ENCODE measurements at regions not wholly inside any gene's neighbourhood (a gene's known extent, or its start where the extent isn't known, plus 50 kb on each side); places are given as distances from the start of the nearest gene placed in this dataset.

GRCh38 chr17:71985111-71986039, 135.4 kb upstream of the SOX9 start:
- Histone ChIP-seq H3K9me3 (ENCODE audit: low read depth) (no peaks in the 10 kb centered on the region), H3K4me1 (ENCODE audit: insufficient read depth) (no peaks in the 10 kb centered on the region), H3K27ac (no peak overlapping the region), H3K9me2 (replicated peaks; ENCODE audit: insufficient read depth) (no peaks in the 10 kb centered on the region), H3K79me2 (no peaks in the 10 kb centered on the region), H3K27me3 (no peaks in the 10 kb centered on the region), H3K4me3 (no peak overlapping the region), H3K4me2 (no peak overlapping the region), H2AFZ (no peak overlapping the region), H3K36me3 (replicated peaks; ENCODE audit: insufficient read depth, low read depth) (no peaks in the 10 kb centered on the region), H4K20me1 (ENCODE audit: insufficient read depth, poor library complexity, severe bottlenecking) (no peaks in the 10 kb centered on the region)
- TF ChIP-seq EZH2phosphoT487 (IDR thresholded peaks at IDR 0.05; ENCODE audit: low read depth, severe bottlenecking, unreplicated experiment), result no peak
- no peak for DNase-seq (ENCODE audit: low spot score)
- WGBS (ENCODE audit: low lambda C conversion rate, missing lambda C conversion rate), result 71% methylated on average over 3 of the region's 3 CpGs

- Histone ChIP-seq H3K79me2 (no peaks in the 10 kb centered on the region), H3K9me2 (replicated peaks; ENCODE audit: insufficient read depth) (no peaks in the 10 kb centered on the region), H3K27ac (no peak overlapping the region), H3K9me3 (ENCODE audit: low read depth) (no peaks in the 10 kb centered on the region), H3K4me1 (ENCODE audit: insufficient read depth) (no peaks in the 10 kb centered on the region), H3K36me3 (replicated peaks; ENCODE audit: insufficient read depth, low read depth) (no peaks in the 10 kb centered on the region), H3K4me2 (no peak overlapping the region), H4K20me1 (ENCODE audit: insufficient read depth, poor library complexity, severe bottlenecking) (no peaks in the 10 kb centered on the region), H2AFZ (no peak overlapping the region), H3K27me3 (no peaks in the 10 kb centered on the region), H3K4me3 (no peak overlapping the region)
- WGBS (ENCODE audit: low lambda C conversion rate, missing lambda C conversion rate), result 100% methylated on average over 1 of the region's 1 CpG
- DNase-seq (ENCODE audit: low spot score), result no peak
- no peak for TF ChIP-seq CTCF (IDR thresholded peaks at IDR 0.05; ENCODE audit: poor library complexity)
- no peak for TF ChIP-seq EZH2phosphoT487 (IDR thresholded peaks at IDR 0.05; ENCODE audit: low read depth, severe bottlenecking, unreplicated experiment)
- no peak for TF ChIP-seq EZH2 (IDR thresholded peaks at IDR 0.05; ENCODE audit: borderline replicate concordance)
Measured at GRCh38 chr17:71986886-71987285, 133.9 kb upstream of the SOX9 start.

GRCh38 chr17:71987634-71988033, 133.2 kb upstream of the SOX9 start:
- Histone ChIP-seq H3K27me3 (no peaks in the 10 kb centered on the region), H3K36me3 (replicated peaks; ENCODE audit: insufficient read depth, low read depth) (no peaks in the 10 kb centered on the region), H3K4me1 (ENCODE audit: insufficient read depth) (no peaks in the 10 kb centered on the region), H3K4me2 (no peak overlapping the region), H3K9me2 (replicated peaks; ENCODE audit: insufficient read depth) (no peaks in the 10 kb centered on the region), H3K9me3 (ENCODE audit: low read depth) (no peaks in the 10 kb centered on the region), H3K4me3 (no peak overlapping the region), H3K79me2 (no peaks in the 10 kb centered on the region), H3K27ac (no peak overlapping the region), H2AFZ (no peak overlapping the region), H4K20me1 (ENCODE audit: insufficient read depth, poor library complexity, severe bottlenecking) (no peaks in the 10 kb centered on the region)
- TF ChIP-seq EZH2 (IDR thresholded peaks at IDR 0.05; ENCODE audit: borderline replicate concordance), result no peak
- no peak for TF ChIP-seq CTCF (IDR thresholded peaks at IDR 0.05; ENCODE audit: poor library complexity)
- no peak for TF ChIP-seq EZH2phosphoT487 (IDR thresholded peaks at IDR 0.05; ENCODE audit: low read depth, severe bottlenecking, unreplicated experiment)
- DNase-seq (ENCODE audit: low spot score), result no peak
- WGBS (ENCODE audit: low lambda C conversion rate, missing lambda C conversion rate), result 67% methylated on average over 3 of the region's 3 CpGs

- Histone ChIP-seq H3K79me2 (no peaks in the 10 kb centered on the region), H3K9me3 (ENCODE audit: low read depth) (no peaks in the 10 kb centered on the region), H3K4me1 (ENCODE audit: insufficient read depth) (no peaks in the 10 kb centered on the region), H3K27me3 (no peaks in the 10 kb centered on the region), H3K27ac (no peak overlapping the region), H3K9me2 (replicated peaks; ENCODE audit: insufficient read depth) (no peaks in the 10 kb centered on the region), H3K4me2 (no peak overlapping the region), H2AFZ (no peak overlapping the region), H3K36me3 (replicated peaks; ENCODE audit: insufficient read depth, low read depth) (no peaks in the 10 kb centered on the region), H4K20me1 (ENCODE audit: insufficient read depth, poor library complexity, severe bottlenecking) (no peaks in the 10 kb centered on the region), H3K4me3 (no peak overlapping the region)
- WGBS (ENCODE audit: low lambda C conversion rate, missing lambda C conversion rate), result 74% methylated on average over 2 of the region's 2 CpGs
- TF ChIP-seq EZH2phosphoT487 (IDR thresholded peaks at IDR 0.05; ENCODE audit: low read depth, severe bottlenecking, unreplicated experiment), result no peak
- no peak for TF ChIP-seq CTCF (IDR thresholded peaks at IDR 0.05; ENCODE audit: poor library complexity)
- TF ChIP-seq EZH2 (IDR thresholded peaks at IDR 0.05; ENCODE audit: borderline replicate concordance), result no peak
- DNase-seq (ENCODE audit: low spot score), result no peak
Measured at GRCh38 chr17:71989117-71989516, 131.7 kb upstream of the SOX9 start.

All from hepatocyte (in vitro differentiated cells).